ENCODE measurements at regions not wholly inside any gene's neighbourhood (a gene's known extent, or its start where the extent isn't known, plus 50 kb on each side); places are given as distances from the start of the nearest gene placed in this dataset.

- ChIA-PET CTCF (no interaction called here), POLR2A (no interaction called here)
- DNase-seq (ENCODE audit: low read depth), result no peak
- Histone ChIP-seq H3K27me3 (ENCODE audit: control insufficient read depth, insufficient read depth, low read length) (no peaks in the 10 kb centered on the region), H3K36me3 (ENCODE audit: control insufficient read depth, insufficient read depth, low read length) (no peaks in the 10 kb centered on the region), H3K4me3 (ENCODE audit: low read depth, low read length) (no peak overlapping the region)
- no peak for TF ChIP-seq CTCF (IDR thresholded peaks at IDR 0.05; ENCODE audit: insufficient read depth, low read depth, low read length)
Observed at GRCh38 chr3:193086681-193087080, 154.3 kb upstream of the PLAAT1 start.

- H3K36me3 ChIP-seq (ENCODE audit: control insufficient read depth, insufficient read depth, low read length), result no peaks in the 10 kb centered on the region
- no peak for DNase-seq (ENCODE audit: low read depth)
- TF ChIP-seq CTCF (IDR thresholded peaks at IDR 0.05; ENCODE audit: insufficient read depth, low read depth, low read length), result no peak
- H3K27me3 ChIP-seq (ENCODE audit: control insufficient read depth, insufficient read depth, low read length), result no peaks in the 10 kb centered on the region
- H3K4me3 ChIP-seq (ENCODE audit: low read depth, low read length), result no peak overlapping the region
- POLR2A ChIA-PET, result no interaction called here
- CTCF ChIA-PET, result no interaction called here
Observed at GRCh38 chr3:193087336-193087735, 153.7 kb upstream of the PLAAT1 start.

DNA sequence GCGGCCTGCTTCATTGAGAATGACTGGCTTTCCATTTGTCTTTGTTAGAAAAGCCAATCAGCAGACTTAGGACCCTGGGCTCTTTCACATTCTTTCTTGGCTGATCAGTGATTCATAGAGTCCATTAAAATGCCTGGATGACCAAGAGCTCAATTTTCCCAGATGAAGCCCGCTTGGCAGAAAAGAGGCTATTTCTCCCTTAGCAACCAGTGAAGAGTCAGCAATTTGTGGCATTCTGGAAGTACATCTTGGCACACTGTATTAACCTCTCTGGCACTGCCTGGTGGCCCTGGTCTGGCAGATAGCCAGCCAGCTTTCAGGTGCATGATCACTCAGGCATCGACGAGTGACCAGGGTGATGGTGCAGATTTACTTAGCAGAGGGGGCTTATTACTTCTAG, 145.7 kb upstream of the PLAAT1 start:
- TF ChIP-seq CTCF (IDR thresholded peaks at IDR 0.05; ENCODE audit: insufficient read depth, low read depth, low read length), result no peak
- Histone ChIP-seq H3K27me3 (ENCODE audit: control insufficient read depth, insufficient read depth, low read length) (no peaks in the 10 kb centered on the region), H3K36me3 (ENCODE audit: control insufficient read depth, insufficient read depth, low read length) (no peaks in the 10 kb centered on the region), H3K4me3 (ENCODE audit: low read depth, low read length) (no peak overlapping the region)
- ChIA-PET POLR2A (no interaction called here), CTCF (no interaction called here)
- no peak for DNase-seq (ENCODE audit: low read depth)

DNA sequence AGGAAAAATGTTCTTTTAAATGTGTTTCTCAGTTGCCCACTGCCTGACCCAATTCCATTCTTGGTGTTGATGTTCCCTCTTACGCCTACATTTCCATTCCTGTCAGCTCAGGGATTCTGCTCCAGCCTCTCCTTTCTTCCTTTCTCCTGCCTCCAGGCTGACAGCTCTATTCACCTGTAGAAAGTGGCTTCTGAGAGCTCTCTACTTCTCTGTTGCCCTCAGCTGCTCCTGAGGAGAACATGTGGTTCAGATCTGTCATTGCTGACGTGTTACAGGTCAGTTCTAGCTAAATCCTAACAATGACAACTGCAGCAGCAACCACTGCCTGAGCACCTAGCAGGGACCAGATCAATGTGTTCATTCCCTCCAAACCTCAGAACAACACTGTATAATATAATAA, 144.9 kb upstream of the PLAAT1 start:
- no peak for DNase-seq (ENCODE audit: low read depth)

DNA sequence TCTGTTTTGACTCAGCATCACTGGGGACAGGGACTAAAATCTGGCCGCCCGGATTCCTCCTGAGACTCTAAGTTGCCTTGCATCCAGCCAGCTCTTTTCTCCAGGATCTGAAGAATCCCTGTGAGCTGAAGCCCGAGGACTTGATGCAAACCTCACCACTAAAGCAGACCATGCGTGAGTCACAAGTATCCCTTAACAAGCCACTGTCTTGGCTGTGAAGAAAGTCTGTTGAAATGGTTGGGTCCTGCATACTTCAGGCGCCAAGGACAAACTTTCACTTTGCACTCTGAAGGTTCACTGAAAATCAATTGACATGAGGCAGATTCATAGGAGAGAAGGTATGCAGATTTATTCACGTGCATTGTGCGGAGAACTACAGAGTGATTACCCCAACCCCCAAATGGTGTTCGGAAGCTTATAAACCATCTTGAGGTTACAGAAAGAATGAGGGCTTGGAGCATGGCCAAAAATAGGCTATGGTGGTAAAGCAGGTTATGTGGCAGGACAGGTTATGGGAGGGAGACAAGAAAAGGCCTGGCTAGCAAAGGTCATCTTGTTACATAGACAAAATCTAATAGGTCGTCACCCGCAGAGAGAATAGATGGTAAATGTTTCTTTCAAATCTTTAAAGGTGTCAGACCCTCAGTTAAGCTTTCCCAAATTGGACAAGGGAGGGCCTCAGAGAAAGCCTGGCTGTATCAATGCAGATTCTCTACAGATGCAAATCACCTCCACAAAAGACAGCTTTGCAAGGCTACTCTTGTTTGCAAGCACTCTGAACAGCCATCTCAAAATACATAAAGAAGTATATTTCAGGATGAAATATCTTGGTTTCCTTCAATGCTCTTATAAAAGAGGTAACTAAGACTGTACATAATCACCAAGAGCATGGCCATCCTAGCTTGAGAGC, 126.3 kb upstream of the PLAAT1 start:
- DNase-seq (ENCODE audit: low read depth), result no peak
- H3K27me3 ChIP-seq (ENCODE audit: control insufficient read depth, insufficient read depth, low read length), result no peaks in the 10 kb centered on the region
- ChIA-PET POLR2A (no interaction called here), CTCF (interaction anchor here (0.7 kb wide), 1 partner anchor 9 kb away, joined by 3 read pairs; no protein-coding TSS in a partner anchor)
- TF ChIP-seq CTCF (IDR thresholded peaks at IDR 0.05; ENCODE audit: insufficient read depth, low read depth, low read length), result no peak
- no peak overlapping the region for H3K4me3 ChIP-seq (ENCODE audit: low read depth, low read length)
- H3K36me3 ChIP-seq (ENCODE audit: control insufficient read depth, insufficient read depth, low read length), result no peaks in the 10 kb centered on the region

More for the DNA sequence above, 144.9 kb upstream of the PLAAT1 start:
- CTCF ChIA-PET, result no interaction called here
- H3K27me3 ChIP-seq (ENCODE audit: control insufficient read depth, insufficient read depth, low read length), result no peaks in the 10 kb centered on the region
- no peak for TF ChIP-seq CTCF (IDR thresholded peaks at IDR 0.05; ENCODE audit: insufficient read depth, low read depth, low read length)
- no peaks in the 10 kb centered on the region for H3K36me3 ChIP-seq (ENCODE audit: control insufficient read depth, insufficient read depth, low read length)
- POLR2A ChIA-PET, result no interaction called here
- H3K4me3 ChIP-seq (ENCODE audit: low read depth, low read length), result no peak overlapping the region
